HL-60 (cell line): ENCODE measurements at regions not wholly inside any gene's neighbourhood (a gene's known extent, or its start where the extent isn't known, plus 50 kb on each side); places are given as distances from the start of the nearest gene placed in this dataset.

ENCODE experiments used
- DNase-seq, 2 experiments: peaks; one replicate each; pipeline ENCODE4 v3.0.0-alpha.2; 2010 to 2020; ENCODE audit warnings: low read depth in 1 of 2, low spot score in 1 of 2
- H3K27ac ChIP-seq: fragments of 250-450 bp; sonication (Bioruptor Pico); replicated peaks from 2 replicates; pipeline ENCODE4 v1.5.1; 2020; ENCODE audit warnings: mild to moderate bottlenecking, moderate library complexity
- H3K27me3 ChIP-seq: fragments of 250-450 bp; sonication (Bioruptor Pico); 2 replicates; pipeline ENCODE4 v1.5.1; 2021; ENCODE audit warnings: mild to moderate bottlenecking, moderate library complexity; ENCODE audit not compliant: insufficient read depth, poor library complexity, severe bottlenecking
- H3K4me3 ChIP-seq: replicated peaks from 2 replicates; pipeline ENCODE4 v1.5.1; 2011; ENCODE audit warnings: mild to moderate bottlenecking, control low read depth, low read length; ENCODE audit not compliant: insufficient read depth
- CTCF ChIP-seq: IDR thresholded peaks from one replicate; pipeline ENCODE4 v1.5.1; 2011; ENCODE audit warnings: low read length, control low read depth, inconsistent platforms; ENCODE audit not compliant: insufficient read depth
- GABPA ChIP-seq: IDR thresholded peaks from 2 replicates; pipeline ENCODE4 v1.6.1; 2012; ENCODE audit warnings: low read depth
- POLR2AphosphoS5 ChIP-seq: IDR thresholded peaks from 2 replicates; pipeline ENCODE4 v1.6.1; 2012; ENCODE audit warnings: low read depth
- REST ChIP-seq: IDR thresholded peaks from 2 replicates; pipeline ENCODE4 v1.6.1; 2012; ENCODE audit warnings: low read depth; ENCODE audit not compliant: insufficient replicate concordance
- SPI1 ChIP-seq: IDR thresholded peaks from 2 replicates; pipeline ENCODE4 v1.6.1; 2012; ENCODE audit warnings: low read depth, mild to moderate bottlenecking, borderline replicate concordance

GRCh38 chr4:12595986-12596385 lies 888.2 kb downstream of the RAB28 start:
- no peak overlapping the region for H3K27ac ChIP-seq
- TF ChIP-seq SPI1, result no peak
- TF ChIP-seq REST, result no peak
- TF ChIP-seq POLR2AphosphoS5, result no peak
- no peak for TF ChIP-seq GABPA
- TF ChIP-seq CTCF, result no peak
- no peak overlapping the region for H3K4me3 ChIP-seq
- DNase-seq, result no peak
- no peaks in the 10 kb centered on the region for H3K27me3 ChIP-seq

GRCh38 chr4:12595489-12595888 lies 888.7 kb downstream of the RAB28 start:
- TF ChIP-seq SPI1 (no peak), REST (no peak), CTCF (no peak), GABPA (no peak), POLR2AphosphoS5 (no peak)
- no peak overlapping the region for H3K4me3 ChIP-seq
- H3K27ac ChIP-seq, result no peak overlapping the region
- no peaks in the 10 kb centered on the region for H3K27me3 ChIP-seq
- DNase-seq, result no peak

GRCh38 chr4:12588582-12588981 lies 895.6 kb downstream of the RAB28 start:
- no peak for TF ChIP-seq GABPA
- H3K4me3 ChIP-seq, result no peak overlapping the region
- H3K27ac ChIP-seq, result no peak overlapping the region
- no peak for DNase-seq
- H3K27me3 ChIP-seq, result no peaks in the 10 kb centered on the region

- H3K27ac ChIP-seq, result no peak overlapping the region
- no peak for DNase-seq
- H3K4me3 ChIP-seq, result no peak overlapping the region
- no peak for TF ChIP-seq SPI1
- no peak for TF ChIP-seq REST
- TF ChIP-seq GABPA, result no peak
- no peak for TF ChIP-seq POLR2AphosphoS5
- no peak for TF ChIP-seq CTCF
- no peaks in the 10 kb centered on the region for H3K27me3 ChIP-seq
These were observed 897.7 kb downstream of the RAB28 start for GRCh38 chr4:12586242-12587006.
